ENCODE measurements at regions not wholly inside any gene's neighbourhood (a gene's known extent, or its start where the extent isn't known, plus 50 kb on each side); places are given as distances from the start of the nearest gene placed in this dataset.

DNA sequence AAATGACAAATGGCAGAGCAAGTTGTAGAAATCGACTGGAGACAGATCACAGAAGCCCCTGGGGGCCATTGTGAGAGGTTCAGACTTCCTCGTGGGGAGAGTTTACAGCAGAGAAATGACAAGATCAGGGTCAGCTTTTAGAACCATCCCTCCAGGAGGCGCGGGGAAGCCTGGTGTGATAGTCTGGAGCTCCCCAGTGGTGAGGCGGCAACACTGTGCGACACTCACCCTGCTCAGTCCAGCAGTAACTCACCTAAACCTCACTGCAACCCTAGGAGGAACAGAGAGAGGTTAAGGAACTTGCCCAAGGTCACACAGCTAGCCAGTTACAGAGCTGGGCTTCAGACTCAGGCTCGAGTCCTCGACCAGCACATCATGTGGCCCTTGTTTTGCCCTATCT, 123.4 kb upstream of the IRX3 start:
- no CpG with 5 or more reads among the region's 8 CpGs for WGBS (ENCODE audit: insufficient coverage, insufficient read length)

GRCh38 chr16:54407596-54407995, 121.0 kb upstream of the IRX3 start:
- Histone ChIP-seq H3K27me3 (ENCODE audit: control insufficient read depth, insufficient read depth, low read length) (no peaks in the 10 kb centered on the region), H3K4me3 (ENCODE audit: low read length) (no peak overlapping the region), H3K27ac (ENCODE audit: low read length) (no peak overlapping the region), H3K36me3 (ENCODE audit: control insufficient read depth, insufficient read depth, low read length) (no peaks in the 10 kb centered on the region), H3K9me3 (ENCODE audit: control insufficient read depth, insufficient read depth, low read length) (no peaks in the 10 kb centered on the region), H3K4me1 (ENCODE audit: control insufficient read depth, insufficient read depth, low read length) (no peaks in the 10 kb centered on the region; the same call in 1 of the 2 replicates)
- DNase-seq (ENCODE audit: low read depth, low spot score) = no peak
- WGBS (ENCODE audit: insufficient coverage, insufficient read length) = no CpG with 5 or more reads among the region's 3 CpGs

More for the DNA sequence above, 123.4 kb upstream of the IRX3 start:
- Histone ChIP-seq H3K4me3 (ENCODE audit: low read length) (no peak overlapping the region), H3K4me1 (ENCODE audit: control insufficient read depth, insufficient read depth, low read length) (no peaks in the 10 kb centered on the region; the same call in 1 of the 2 replicates), H3K36me3 (ENCODE audit: control insufficient read depth, insufficient read depth, low read length) (no peaks in the 10 kb centered on the region), H3K9me3 (ENCODE audit: control insufficient read depth, insufficient read depth, low read length) (no peaks in the 10 kb centered on the region), H3K27me3 (ENCODE audit: control insufficient read depth, insufficient read depth, low read length) (no peaks in the 10 kb centered on the region), H3K27ac (ENCODE audit: low read length) (no peak overlapping the region)
- DNase-seq (ENCODE audit: low read depth, low spot score) = no peak

DNA sequence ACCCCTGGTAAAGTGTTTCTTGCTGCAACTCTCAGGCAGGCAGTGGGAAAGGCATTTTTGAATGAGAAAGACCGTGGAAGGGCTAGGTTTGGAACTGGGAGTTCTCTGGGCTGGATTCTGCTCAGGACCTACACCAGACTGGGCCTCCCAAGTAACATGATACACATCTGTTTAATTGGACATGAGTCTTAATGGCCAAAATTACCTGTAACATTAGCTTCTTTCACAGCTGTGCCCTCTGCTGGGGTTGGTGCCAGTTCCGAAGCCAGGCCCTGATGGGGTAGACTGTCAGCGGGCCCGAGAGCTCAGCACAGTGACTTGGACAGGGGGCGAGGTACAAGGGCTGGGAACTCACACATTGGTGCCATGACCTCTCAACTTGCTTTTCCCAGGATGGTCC, 118.9 kb upstream of the IRX3 start:
- H3K27ac ChIP-seq (ENCODE audit: low read length) = no peak overlapping the region
- no peak for DNase-seq (ENCODE audit: low read depth, low spot score)
- WGBS (ENCODE audit: insufficient coverage, insufficient read length) = no CpG with 5 or more reads among the region's 5 CpGs

GRCh38 chr16:54403580-54403979, 117.0 kb upstream of the IRX3 start:
- no CpG with 5 or more reads among the region's 2 CpGs for WGBS (ENCODE audit: insufficient coverage, insufficient read length)
- Histone ChIP-seq H3K27me3 (ENCODE audit: control insufficient read depth, insufficient read depth, low read length) (no peaks in the 10 kb centered on the region), H3K27ac (ENCODE audit: low read length) (no peak overlapping the region), H3K36me3 (ENCODE audit: control insufficient read depth, insufficient read depth, low read length) (no peaks in the 10 kb centered on the region), H3K4me3 (ENCODE audit: low read length) (no peak overlapping the region), H3K9me3 (ENCODE audit: control insufficient read depth, insufficient read depth, low read length) (no peaks in the 10 kb centered on the region), H3K4me1 (ENCODE audit: control insufficient read depth, insufficient read depth, low read length) (no peaks in the 10 kb centered on the region)
- no peak for DNase-seq (ENCODE audit: low read depth, low spot score)

More for the DNA sequence above, 118.9 kb upstream of the IRX3 start:
- Histone ChIP-seq H3K36me3 (ENCODE audit: control insufficient read depth, insufficient read depth, low read length) (no peaks in the 10 kb centered on the region), H3K27me3 (ENCODE audit: control insufficient read depth, insufficient read depth, low read length) (no peaks in the 10 kb centered on the region), H3K4me3 (ENCODE audit: low read length) (no peak overlapping the region), H3K4me1 (ENCODE audit: control insufficient read depth, insufficient read depth, low read length) (no peaks in the 10 kb centered on the region), H3K9me3 (ENCODE audit: control insufficient read depth, insufficient read depth, low read length) (no peaks in the 10 kb centered on the region)

GRCh38 chr16:54402873-54403272, 116.3 kb upstream of the IRX3 start:
- no CpG with 5 or more reads among the region's 5 CpGs for WGBS (ENCODE audit: insufficient coverage, insufficient read length)
- Histone ChIP-seq H3K4me3 (ENCODE audit: low read length) (no peak overlapping the region), H3K27ac (ENCODE audit: low read length) (no peak overlapping the region), H3K4me1 (ENCODE audit: control insufficient read depth, insufficient read depth, low read length) (no peaks in the 10 kb centered on the region), H3K36me3 (ENCODE audit: control insufficient read depth, insufficient read depth, low read length) (no peaks in the 10 kb centered on the region), H3K9me3 (ENCODE audit: control insufficient read depth, insufficient read depth, low read length) (no peaks in the 10 kb centered on the region), H3K27me3 (ENCODE audit: control insufficient read depth, insufficient read depth, low read length) (no peaks in the 10 kb centered on the region)
- no peak for DNase-seq (ENCODE audit: low read depth, low spot score)

DNA sequence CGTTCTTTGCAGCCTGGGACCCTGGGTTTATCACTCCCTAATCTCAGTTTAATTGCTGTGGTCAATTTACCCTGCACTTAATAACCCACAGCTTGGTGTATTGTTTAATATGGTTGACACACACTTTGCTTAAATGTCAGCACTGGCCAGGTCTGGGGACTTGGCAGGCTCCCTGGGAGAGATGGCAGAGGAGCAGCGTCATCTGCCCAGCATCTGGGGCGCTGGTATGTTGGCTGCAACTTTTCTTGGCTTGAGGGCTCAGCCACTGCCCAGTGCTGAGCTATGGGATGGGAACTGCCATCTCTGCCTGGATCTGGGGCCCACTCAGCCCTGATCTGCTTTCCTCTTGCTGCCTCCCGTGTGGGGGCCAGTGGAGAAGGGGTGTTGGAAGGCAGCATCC, 115.7 kb upstream of the IRX3 start:
- Histone ChIP-seq H3K9me3 (ENCODE audit: control insufficient read depth, insufficient read depth, low read length) (no peaks in the 10 kb centered on the region), H3K4me1 (ENCODE audit: control insufficient read depth, insufficient read depth, low read length) (no peaks in the 10 kb centered on the region), H3K27ac (ENCODE audit: low read length) (no peak overlapping the region), H3K27me3 (ENCODE audit: control insufficient read depth, insufficient read depth, low read length) (no peaks in the 10 kb centered on the region), H3K36me3 (ENCODE audit: control insufficient read depth, insufficient read depth, low read length) (no peaks in the 10 kb centered on the region), H3K4me3 (ENCODE audit: low read length) (no peak overlapping the region)
- DNase-seq (ENCODE audit: low read depth, low spot score) = no peak
- WGBS (ENCODE audit: insufficient coverage, insufficient read length) = no CpG with 5 or more reads among the region's 4 CpGs

DNA sequence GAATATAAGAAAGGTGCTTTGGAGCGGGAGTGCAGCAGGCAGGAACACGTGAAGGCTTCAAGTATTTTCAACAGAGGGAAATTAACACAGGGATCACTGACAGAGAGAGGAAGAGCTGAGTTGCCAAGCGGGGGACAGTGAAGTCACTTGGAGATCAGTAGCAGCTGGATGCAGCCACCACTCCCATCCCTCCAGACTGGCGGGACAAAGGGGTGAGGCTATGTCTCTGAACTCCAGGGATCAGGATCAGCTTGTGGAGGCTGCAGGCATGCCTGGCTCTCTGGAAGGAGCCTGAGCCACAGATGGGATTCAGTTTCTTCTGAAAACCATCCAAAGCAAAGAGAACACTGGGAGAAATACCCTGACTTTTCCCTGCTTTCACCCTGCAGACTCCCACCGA, 113.7 kb upstream of the IRX3 start:
- Histone ChIP-seq H3K9me3 (ENCODE audit: control insufficient read depth, insufficient read depth, low read length) (no peaks in the 10 kb centered on the region), H3K27me3 (ENCODE audit: control insufficient read depth, insufficient read depth, low read length) (no peaks in the 10 kb centered on the region), H3K4me1 (ENCODE audit: control insufficient read depth, insufficient read depth, low read length) (no peaks in the 10 kb centered on the region), H3K4me3 (ENCODE audit: low read length) (no peak overlapping the region), H3K36me3 (ENCODE audit: control insufficient read depth, insufficient read depth, low read length) (no peaks in the 10 kb centered on the region), H3K27ac (ENCODE audit: low read length) (no peak overlapping the region)
- DNase-seq (ENCODE audit: low read depth, low spot score) = no peak
- WGBS (ENCODE audit: insufficient coverage, insufficient read length) = no CpG with 5 or more reads among the region's 5 CpGs

GRCh38 chr16:54398986-54399385, 112.4 kb upstream of the IRX3 start:
- H3K4me3 ChIP-seq (ENCODE audit: low read length) = no peak overlapping the region
- H3K36me3 ChIP-seq (ENCODE audit: control insufficient read depth, insufficient read depth, low read length) = no peaks in the 10 kb centered on the region
- no peak overlapping the region for H3K27ac ChIP-seq (ENCODE audit: low read length)
- no peaks in the 10 kb centered on the region for H3K4me1 ChIP-seq (ENCODE audit: control insufficient read depth, insufficient read depth, low read length)
- no peaks in the 10 kb centered on the region for H3K27me3 ChIP-seq (ENCODE audit: control insufficient read depth, insufficient read depth, low read length)
- no CpG with 5 or more reads among the region's 3 CpGs for WGBS (ENCODE audit: insufficient coverage, insufficient read length)
- DNase-seq (ENCODE audit: low read depth, low spot score) = no peak
- H3K9me3 ChIP-seq (ENCODE audit: control insufficient read depth, insufficient read depth, low read length) = no peaks in the 10 kb centered on the region

GRCh38 chr16:54397838-54398237, 111.3 kb upstream of the IRX3 start:
- Histone ChIP-seq H3K27ac (ENCODE audit: low read length) (no peak overlapping the region), H3K4me3 (ENCODE audit: low read length) (no peak overlapping the region), H3K4me1 (ENCODE audit: control insufficient read depth, insufficient read depth, low read length) (no peaks in the 10 kb centered on the region), H3K36me3 (ENCODE audit: control insufficient read depth, insufficient read depth, low read length) (no peaks in the 10 kb centered on the region), H3K27me3 (ENCODE audit: control insufficient read depth, insufficient read depth, low read length) (no peaks in the 10 kb centered on the region), H3K9me3 (ENCODE audit: control insufficient read depth, insufficient read depth, low read length) (no peaks in the 10 kb centered on the region)
- WGBS (ENCODE audit: insufficient coverage, insufficient read length) = no CpG with 5 or more reads among the region's 3 CpGs
- no peak for DNase-seq (ENCODE audit: low read depth, low spot score)

DNA sequence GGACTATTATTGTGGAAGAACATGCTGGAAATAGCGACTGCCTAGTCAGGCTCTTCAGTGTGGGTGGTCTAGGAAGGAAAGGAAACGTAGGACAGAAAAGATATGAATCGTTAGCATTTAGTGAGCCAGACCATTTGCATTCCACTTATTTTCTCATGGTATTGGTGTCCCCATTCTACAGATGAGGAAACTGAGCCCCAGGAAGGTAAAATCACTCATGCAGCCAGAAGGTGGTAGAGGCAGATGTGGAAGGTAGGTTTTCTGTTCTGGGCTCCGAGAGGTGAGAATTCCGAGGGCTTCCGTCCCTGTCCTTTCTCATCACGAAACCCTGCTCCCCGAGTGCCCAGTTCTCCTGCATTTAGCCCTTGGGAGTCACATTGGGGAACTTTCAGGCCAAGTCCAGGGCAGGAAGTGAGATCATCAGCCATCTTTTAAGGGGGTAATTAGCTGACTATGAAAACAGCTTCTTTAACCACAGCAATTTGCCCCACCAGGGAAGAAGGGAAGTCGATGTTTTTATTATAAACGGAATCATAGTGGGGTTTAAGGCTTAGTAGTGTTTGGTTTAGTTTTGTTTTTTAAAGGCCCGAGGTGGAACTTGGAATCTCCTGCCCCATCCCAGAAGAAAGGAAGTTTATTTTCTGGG, 110.7 kb upstream of the IRX3 start:
- H3K4me1 ChIP-seq (ENCODE audit: control insufficient read depth, insufficient read depth, low read length) = no peaks in the 10 kb centered on the region
- no peak for DNase-seq (ENCODE audit: low read depth, low spot score)
- H3K27me3 ChIP-seq (ENCODE audit: control insufficient read depth, insufficient read depth, low read length) = no peaks in the 10 kb centered on the region
- H3K4me3 ChIP-seq (ENCODE audit: low read length) = no peak overlapping the region
- 100% methylated on average over 3 of the region's 11 CpGs for WGBS (ENCODE audit: insufficient coverage, insufficient read length)
- H3K36me3 ChIP-seq (ENCODE audit: control insufficient read depth, insufficient read depth, low read length) = no peaks in the 10 kb centered on the region
- H3K9me3 ChIP-seq (ENCODE audit: control insufficient read depth, insufficient read depth, low read length) = no peaks in the 10 kb centered on the region
- no peak overlapping the region for H3K27ac ChIP-seq (ENCODE audit: low read length)

GRCh38 chr16:54389836-54390494, 103.4 kb upstream of the IRX3 start:
- Histone ChIP-seq H3K9me3 (ENCODE audit: control insufficient read depth, insufficient read depth, low read length) (no peaks in the 10 kb centered on the region), H3K27me3 (ENCODE audit: control insufficient read depth, insufficient read depth, low read length) (no peaks in the 10 kb centered on the region), H3K36me3 (ENCODE audit: control insufficient read depth, insufficient read depth, low read length) (no peaks in the 10 kb centered on the region), H3K4me3 (ENCODE audit: low read length) (no peak overlapping the region), H3K4me1 (ENCODE audit: control insufficient read depth, insufficient read depth, low read length) (no peaks in the 10 kb centered on the region), H3K27ac (ENCODE audit: low read length) (no peak overlapping the region)
- WGBS (ENCODE audit: insufficient coverage, insufficient read length) = no CpG with 5 or more reads among the region's 8 CpGs
- no peak for DNase-seq (ENCODE audit: low read depth, low spot score)

Data from iPS DF 6.9 (cell line).